Medulla oblongata (tissue), 1 donor: ENCODE measurements at regions not wholly inside any gene's neighbourhood (a gene's known extent, or its start where the extent isn't known, plus 50 kb on each side); places are given as distances from the start of the nearest gene placed in this dataset.
A peak's percentile ranks its signal among the peaks of the same experiment; 100 is the strongest.

Source experiments
- DNase-seq: peaks from one replicate; pipeline ENCODE4 v3.0.0-alpha.2; 2015; ENCODE audit errors: extremely low spot score

GRCh38 chr1:219669556-219669955 is 56.7 kb upstream of the ZC3H11B start:
- no peak for DNase-seq

- DNase-seq: no peak
These were observed 56.1 kb upstream of the ZC3H11B start for GRCh38 chr1:219669042-219669441.

- no peak for DNase-seq
These were observed 55.5 kb upstream of the ZC3H11B start for GRCh38 chr1:219668446-219668845.

DNA sequence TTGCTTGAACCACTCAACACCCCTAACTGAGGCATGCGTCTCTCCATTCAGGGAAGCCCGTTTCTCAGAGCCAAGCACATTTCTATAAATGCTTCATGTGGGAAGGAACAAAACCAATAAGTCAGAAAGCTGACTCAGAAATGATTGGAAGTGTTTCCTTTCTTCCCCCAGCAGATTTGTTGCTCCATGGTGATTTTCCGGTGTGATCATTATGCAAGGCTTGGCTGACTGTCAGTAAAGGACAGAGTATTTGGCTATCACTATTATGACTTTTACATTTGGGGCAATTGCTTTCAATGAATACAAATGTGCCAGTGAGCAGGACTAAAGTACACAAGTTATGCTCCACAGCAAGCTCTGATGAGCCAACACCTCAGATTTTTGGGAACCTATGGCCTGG is 53.3 kb upstream of the ZC3H11B start:
- DNase-seq: peak; percentile 35

- DNase-seq: no peak
These were observed 52.2 kb upstream of the ZC3H11B start for GRCh38 chr1:219665089-219665488.

GRCh38 chr1:219664310-219665029 is 51.6 kb upstream of the ZC3H11B start:
- DNase-seq: no peak
